H1 (cell line): ENCODE measurements at regions not wholly inside any gene's neighbourhood (a gene's known extent, or its start where the extent isn't known, plus 50 kb on each side); places are given as distances from the start of the nearest gene placed in this dataset.

Source experiments
- CTCF ChIA-PET: fragments of 300-600 bp; sonication (Branson Sonifier 250); formaldehyde crosslinking; loops from one replicate; lab custom pipeline; 2021; ENCODE audit not compliant: partially characterized antibody; lab: Charles Lee
- POLR2A ChIA-PET: fragments of 300-600 bp; sonication (Branson Sonifier 250); formaldehyde crosslinking; loops from one replicate; lab custom pipeline; 2021; ENCODE audit warnings: inconsistent platforms; ENCODE audit not compliant: partially characterized antibody; lab: Charles Lee
- DNase-seq, 2 experiments: peaks; one replicate each; pipeline versions ENCODE4 v3.0.0 to v3.0.0-alpha.2; 2010 to 2022; ENCODE audit warnings: low spot score in 2 of 2, low read depth in 1 of 2, mixed read lengths in 1 of 2
- FAIRE-seq: peaks from 2 replicates; lab custom pipeline; 2011; peaks lifted over from hg19 to GRCh38; lab: Jason Lieb, UNC
- H2AFZ ChIP-seq: 2 replicates; pipeline ENCODE4 v1.8.1; 2012; ENCODE audit warnings: low read length, inconsistent platforms
- H2AK5ac ChIP-seq: 2 replicates; pipeline ENCODE4 v1.6.1; 2013; ENCODE audit warnings: low read depth, low read length
- H2BK120ac ChIP-seq: replicated peaks from 2 replicates; pipeline ENCODE3; 2013; ENCODE audit warnings: low read depth, low read length, inconsistent platforms
- H2BK12ac ChIP-seq: 2 replicates; pipeline ENCODE4 v1.6.1; 2013; ENCODE audit warnings: low read depth, low read length
- H2BK15ac ChIP-seq: 2 replicates; pipeline ENCODE4 v1.6.1; 2013; ENCODE audit warnings: low read length
- H2BK20ac ChIP-seq: 2 replicates; pipeline ENCODE4 v1.6.1; 2013; ENCODE audit warnings: low read length
- H2BK5ac ChIP-seq: 2 replicates; pipeline ENCODE4 v1.6.1; 2013; ENCODE audit warnings: low read depth, low read length
- H3K14ac ChIP-seq: 2 replicates; pipeline ENCODE4 v1.6.1; 2013; ENCODE audit warnings: inconsistent platforms; ENCODE audit not compliant: insufficient read length
- H3K18ac ChIP-seq: 2 replicates; pipeline ENCODE4 v1.6.1; 2013; ENCODE audit warnings: low read length; ENCODE audit errors: extremely low read depth
- H3K23ac ChIP-seq: 2 replicates; pipeline ENCODE4 v1.6.1; 2013; ENCODE audit warnings: inconsistent platforms; ENCODE audit not compliant: insufficient read length
- H3K23me2 ChIP-seq: 2 replicates; pipeline ENCODE4 v1.6.1; 2013; ENCODE audit warnings: low read depth, low read length
- H3K27ac ChIP-seq: 2 replicates; pipeline ENCODE4 v1.6.1; 2011; ENCODE audit warnings: low read depth, low read length, inconsistent platforms
- H3K27me3 ChIP-seq, 4 experiments: replicated peaks in 1 of 4; 1 replicate in 1 of 4; 2 replicates in 3 of 4; pipeline versions ENCODE4 v1.6.1 to v1.8.1; 2011 to 2013; ENCODE audit warnings: low read length in 3 of 4, mild to moderate bottlenecking in 3 of 4, inconsistent platforms in 2 of 4, mixed read lengths in 2 of 4, moderate library complexity in 1 of 4; ENCODE audit not compliant: control insufficient read depth in 3 of 4, insufficient read depth in 3 of 4; ENCODE audit errors: extremely low read depth in 1 of 4
- H3K36me3 ChIP-seq, 4 experiments: 2 replicates each; pipeline versions ENCODE4 v1.6.1 to v1.8.1; 2011 to 2013; ENCODE audit warnings: mild to moderate bottlenecking in 4 of 4, low read length in 3 of 4, moderate library complexity in 2 of 4, control low read depth in 1 of 4, inconsistent platforms in 1 of 4; ENCODE audit not compliant: insufficient read depth in 4 of 4, control insufficient read depth in 2 of 4
- H3K4ac ChIP-seq: replicated peaks from 2 replicates; pipeline ENCODE3; 2013; ENCODE audit warnings: low read length, low read depth, mixed read lengths, inconsistent platforms; ENCODE audit not compliant: insufficient read length
- H3K4me1 ChIP-seq, 4 experiments: replicated peaks in 1 of 4; 1 replicate in 1 of 4; 2 replicates in 3 of 4; pipeline versions ENCODE4 v1.6.1 to v1.8.1; 2011 to 2013; ENCODE audit warnings: low read length in 3 of 4, inconsistent platforms in 2 of 4, mixed read lengths in 1 of 4; ENCODE audit not compliant: insufficient read depth in 4 of 4, control insufficient read depth in 3 of 4
- H3K4me2 ChIP-seq, 2 experiments: 2 replicates each; pipeline versions ENCODE4 v1.6.1 to v1.8.1; 2011 to 2013; ENCODE audit warnings: low read depth in 2 of 2, low read length in 2 of 2, control low read depth in 1 of 2, inconsistent platforms in 1 of 2, mild to moderate bottlenecking in 1 of 2; ENCODE audit not compliant: insufficient read depth in 1 of 2
- H3K4me3 ChIP-seq, 4 experiments: fragments of 200-600, 300-600 bp in 1 of 4; sonication (generic), shearing (Covaris generic), sonication (Bioruptor Twin) in 1 of 4; 2 replicates each; pipeline versions ENCODE4 v1.5.1 to v1.8.1; 2011 to 2016; ENCODE audit warnings: low read length in 4 of 4, low read depth in 3 of 4, control low read depth in 2 of 4, inconsistent platforms in 2 of 4, mild to moderate bottlenecking in 2 of 4, mixed read lengths in 1 of 4, moderate library complexity in 1 of 4; ENCODE audit not compliant: insufficient read depth in 2 of 4; ENCODE audit errors: extremely low read depth in 1 of 4
- H3K56ac ChIP-seq: replicated peaks from 2 replicates; pipeline ENCODE3; 2013; ENCODE audit warnings: low read depth, mild to moderate bottlenecking, mixed read lengths, low read length, inconsistent platforms; ENCODE audit not compliant: insufficient read length
- H3K79me1 ChIP-seq: 2 replicates; pipeline ENCODE4 v1.6.1; 2013; ENCODE audit warnings: low read depth, low read length, control low read depth
- H3K79me2 ChIP-seq, 2 experiments: 2 replicates each; pipeline versions ENCODE4 v1.6.1 to v1.8.1; 2012 to 2013; ENCODE audit warnings: low read length in 2 of 2, mild to moderate bottlenecking in 2 of 2, inconsistent platforms in 1 of 2; ENCODE audit not compliant: insufficient read depth in 2 of 2, control insufficient read depth in 1 of 2
- H3K9ac ChIP-seq, 4 experiments: replicated peaks in 1 of 4; 1 replicate in 1 of 4; 2 replicates in 3 of 4; pipeline versions ENCODE4 v1.6.1 to v1.8.1; 2011 to 2013; ENCODE audit warnings: low read depth in 3 of 4, low read length in 3 of 4, control low read depth in 2 of 4, mild to moderate bottlenecking in 2 of 4, moderate library complexity in 2 of 4, inconsistent platforms in 1 of 4; ENCODE audit errors: extremely low read depth in 1 of 4
- H3K9me3 ChIP-seq, 2 experiments: 2 replicates each; pipeline versions ENCODE4 v1.6.1 to v1.8.1; 2012 to 2013; ENCODE audit warnings: mild to moderate bottlenecking in 2 of 2, moderate library complexity in 2 of 2, control low read depth in 1 of 2, inconsistent platforms in 1 of 2, low read depth in 1 of 2, low read length in 1 of 2, mixed read lengths in 1 of 2; ENCODE audit not compliant: insufficient read depth in 2 of 2
- H4K20me1 ChIP-seq, 2 experiments: replicated peaks in 1 of 2; 2 replicates each; pipeline versions ENCODE3 to v1.8.1; 2011 to 2013; ENCODE audit warnings: inconsistent platforms in 2 of 2, low read length in 2 of 2, mild to moderate bottlenecking in 1 of 2; ENCODE audit not compliant: insufficient read depth in 2 of 2, control insufficient read depth in 1 of 2
- H4K5ac ChIP-seq: 2 replicates; pipeline ENCODE4 v1.6.1; 2013; ENCODE audit warnings: low read length, low read depth, mixed read lengths, inconsistent platforms; ENCODE audit not compliant: insufficient read length
- H4K8ac ChIP-seq: 2 replicates; pipeline ENCODE4 v1.8.0; 2013; ENCODE audit warnings: mild to moderate bottlenecking, moderate library complexity, low read length, inconsistent platforms; ENCODE audit not compliant: insufficient read depth; ENCODE audit errors: extremely low read depth
- H4K91ac ChIP-seq: replicated peaks from 2 replicates; pipeline ENCODE3; 2013; ENCODE audit warnings: low read length, mixed read lengths, inconsistent platforms; ENCODE audit not compliant: insufficient read length
- KDM1A ChIP-seq: fragments of 200-600, 300-600 bp; sonication (generic); IDR thresholded peaks from 2 replicates; pipeline ENCODE4 v1.7.1; 2016; ENCODE audit warnings: mild to moderate bottlenecking, low read length, borderline replicate concordance
- SIRT6 ChIP-seq: IDR thresholded peaks from one replicate; pipeline ENCODE4 v1.7.1; 2012; ENCODE audit warnings: low read length, inconsistent platforms
- SIX5 ChIP-seq: IDR thresholded peaks from 2 replicates; pipeline ENCODE4 v1.6.1; 2011; ENCODE audit warnings: mild to moderate bottlenecking, low read depth, low read length
- TEAD4 ChIP-seq: IDR thresholded peaks from 2 replicates; pipeline ENCODE4 v1.6.1; 2012; ENCODE audit warnings: low read depth, low read length, inconsistent platforms, mixed read lengths
- WGBS, 2 experiments: shearing (Covaris generic) in 1 of 2; methylation state at CpG; one replicate each; pipeline versions ENCODE4 v1.1.6 to v1.1.7; 2013 to 2015; ENCODE audit warnings: low lambda C conversion rate in 2 of 2, mixed read lengths in 2 of 2, inconsistent platforms in 1 of 2, low coverage in 1 of 2, missing lambda C conversion rate in 1 of 2; ENCODE audit not compliant: insufficient replicate concordance in 2 of 2, insufficient coverage in 1 of 2, insufficient read length in 1 of 2; ENCODE audit errors: extremely low coverage in 1 of 2, missing lambda C conversion rate in 1 of 2; 5-methylcytosine and 5-hydroxymethylcytosine counted together

- no peak overlapping the region for H2BK120ac ChIP-seq
- no peak overlapping the region for H3K56ac ChIP-seq
- no peaks in the 10 kb centered on the region for H3K23me2 ChIP-seq
- H3K9me3 ChIP-seq = no peaks in the 10 kb centered on the region
- H4K5ac ChIP-seq = no peak overlapping the region
- H3K4ac ChIP-seq = no peak overlapping the region
- CTCF ChIA-PET = interaction anchor here (1.0 kb wide), 1 partner anchor 30 kb away, joined by 3 read pairs; no protein-coding TSS in a partner anchor
- no peaks in the 10 kb centered on the region for H3K79me1 ChIP-seq
- no peak overlapping the region for H2BK12ac ChIP-seq
- 87% methylated on average over 2 of the region's 2 CpGs; no CpG with 5 or more reads in 1 of the 2 experiments for WGBS, 2 experiments
- H3K14ac ChIP-seq = no peak overlapping the region
- no peak overlapping the region for H3K23ac ChIP-seq
- POLR2A ChIA-PET = no interaction called here
- H4K20me1 ChIP-seq = no peaks in the 10 kb centered on the region
- H2BK15ac ChIP-seq = no peak overlapping the region
- H2AK5ac ChIP-seq = no peak overlapping the region
- no peak overlapping the region for H3K27ac ChIP-seq
- no peak overlapping the region for H2BK20ac ChIP-seq
- H2AFZ ChIP-seq = no peak overlapping the region
- no peak overlapping the region for H3K4me2 ChIP-seq
- H4K8ac ChIP-seq = no peak overlapping the region
- H3K27me3 ChIP-seq = no peaks in the 10 kb centered on the region
- no peak for DNase-seq
- H3K79me2 ChIP-seq = no peaks in the 10 kb centered on the region
- no peak overlapping the region for H3K9ac ChIP-seq
- H3K18ac ChIP-seq = no peak overlapping the region
- H4K91ac ChIP-seq = no peak overlapping the region
- H3K36me3 ChIP-seq = no peaks in the 10 kb centered on the region
- FAIRE-seq = no peak
- no peaks in the 10 kb centered on the region for H3K4me1 ChIP-seq
- H2BK5ac ChIP-seq = no peak overlapping the region
- H3K4me3 ChIP-seq = no peak overlapping the region
- TF ChIP-seq SIX5 (no peak), KDM1A (no peak), SIRT6 (no peak), TEAD4 (no peak)
Observed at GRCh38 chr10:128599030-128599429, 472.8 kb upstream of the MKI67 start.
